ENCODE measurements at regions not wholly inside any gene's neighbourhood (a gene's known extent, or its start where the extent isn't known, plus 50 kb on each side); places are given as distances from the start of the nearest gene placed in this dataset.
"Not testable (repeated sequence)": the region's sequence is repeated elsewhere in the genome, so short reads cannot be mapped to it uniquely, and the experiment has no call there.

- DNase-seq, result no peak
These were observed 468.8 kb downstream of the EPM2A start for GRCh38 chr6:145266432-145267075.

- no peak for DNase-seq
These were observed 468.0 kb downstream of the EPM2A start for GRCh38 chr6:145267076-145267867.

GRCh38 chr6:145270464-145270863, 464.9 kb downstream of the EPM2A start:
- no peak for DNase-seq

GRCh38 chr6:145271040-145271439, 464.3 kb downstream of the EPM2A start:
- DNase-seq, result no peak

GRCh38 chr6:145271577-145271976, 463.7 kb downstream of the EPM2A start:
- DNase-seq, result no peak

GRCh38 chr6:145272246-145272645, 463.1 kb downstream of the EPM2A start:
- no peak for DNase-seq

GRCh38 chr6:145273136-145273535, 462.2 kb downstream of the EPM2A start:
- DNase-seq, result no peak

- DNase-seq, result no peak
These were observed 461.2 kb downstream of the EPM2A start for GRCh38 chr6:145274083-145274482.

GRCh38 chr6:145275019-145275418, 460.3 kb downstream of the EPM2A start:
- no peak for DNase-seq

- DNase-seq, result no peak
These were observed 459.5 kb downstream of the EPM2A start for GRCh38 chr6:145275787-145276186.

GRCh38 chr6:145276756-145277155, 458.6 kb downstream of the EPM2A start:
- DNase-seq, result no peak

- DNase-seq, result no peak
These were observed 457.8 kb downstream of the EPM2A start for GRCh38 chr6:145277358-145278086.

- DNase-seq, result no peak
These were observed 457.0 kb downstream of the EPM2A start for GRCh38 chr6:145278163-145278807.

- DNase-seq, result no peak
These were observed 455.8 kb downstream of the EPM2A start for GRCh38 chr6:145279551-145279950.

- DNase-seq, result no peak
These were observed 455.3 kb downstream of the EPM2A start for GRCh38 chr6:145279993-145280392.

- DNase-seq, result not testable (repeated sequence)
These were observed 452.1 kb downstream of the EPM2A start for GRCh38 chr6:145283209-145283608.

- DNase-seq, result no peak
These were observed 451.5 kb downstream of the EPM2A start for GRCh38 chr6:145283856-145284255.

- DNase-seq, result no peak
These were observed 448.4 kb downstream of the EPM2A start for GRCh38 chr6:145286916-145287315.

GRCh38 chr6:145289573-145289972, 445.7 kb downstream of the EPM2A start:
- no peak for DNase-seq

GRCh38 chr6:145290122-145290521, 445.2 kb downstream of the EPM2A start:
- no peak for DNase-seq

- no peak for DNase-seq
These were observed 443.3 kb downstream of the EPM2A start for GRCh38 chr6:145292066-145292465.

- DNase-seq, result no peak
These were observed 440.4 kb downstream of the EPM2A start for GRCh38 chr6:145294942-145295341.

- no peak for DNase-seq
These were observed 439.6 kb downstream of the EPM2A start for GRCh38 chr6:145295746-145296145.

Data from NCI-H2171 treated with DMSO at 0.1 percent for 48 hours (cell line).